Ammon's horn (tissue), 1 donor: ENCODE measurements at regions not wholly inside any gene's neighbourhood (a gene's known extent, or its start where the extent isn't known, plus 50 kb on each side); places are given as distances from the start of the nearest gene placed in this dataset.
A peak's percentile ranks its signal among the peaks of the same experiment; 100 is the strongest.
"Not testable (repeated sequence)": the region's sequence is repeated elsewhere in the genome, so short reads cannot be mapped to it uniquely, and the experiment has no call there.

Source experiments
- DNase-seq: peaks from one replicate; pipeline ENCODE4 v3.0.0-alpha.2; 2016; ENCODE audit warnings: low spot score

DNA sequence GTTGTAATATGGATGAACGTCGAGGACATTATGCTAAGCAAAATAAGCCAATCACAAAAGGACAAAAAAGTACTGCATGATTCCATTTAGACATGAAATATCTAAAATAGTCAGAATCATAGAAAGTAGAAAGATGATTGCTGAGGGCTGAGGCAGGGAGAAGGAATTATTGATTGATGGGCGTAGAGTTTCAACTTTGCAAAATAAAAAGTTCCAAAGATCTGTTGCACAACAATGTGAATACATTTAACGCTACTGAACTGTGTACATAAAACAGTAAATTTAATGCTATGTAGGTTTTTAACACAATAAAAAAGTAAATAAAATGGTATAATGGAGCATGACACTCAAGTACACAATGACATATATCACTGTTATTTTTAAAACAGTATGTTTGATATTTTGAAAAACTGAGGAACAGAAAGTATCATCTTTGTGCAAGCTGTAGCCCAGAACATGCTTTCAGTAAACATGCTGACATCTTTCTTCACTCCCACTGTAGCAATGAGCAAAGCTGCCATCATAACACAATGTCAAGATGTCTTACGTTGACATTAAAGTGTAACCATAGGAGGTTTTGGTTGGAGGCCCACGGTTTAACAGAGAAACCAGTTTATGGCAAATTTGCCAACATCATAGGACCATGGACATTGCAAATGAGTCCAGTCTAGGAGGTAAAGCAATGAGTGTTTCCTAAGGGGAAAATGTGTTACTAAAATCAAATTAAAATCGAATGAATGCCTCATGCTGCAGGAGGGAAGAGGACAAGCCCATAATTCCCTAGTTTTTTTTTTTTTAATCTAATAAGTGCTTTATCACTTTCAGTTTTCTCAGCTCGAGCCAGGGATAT, 125.8 kb upstream of the SGCD start:
- no peak for DNase-seq

DNA sequence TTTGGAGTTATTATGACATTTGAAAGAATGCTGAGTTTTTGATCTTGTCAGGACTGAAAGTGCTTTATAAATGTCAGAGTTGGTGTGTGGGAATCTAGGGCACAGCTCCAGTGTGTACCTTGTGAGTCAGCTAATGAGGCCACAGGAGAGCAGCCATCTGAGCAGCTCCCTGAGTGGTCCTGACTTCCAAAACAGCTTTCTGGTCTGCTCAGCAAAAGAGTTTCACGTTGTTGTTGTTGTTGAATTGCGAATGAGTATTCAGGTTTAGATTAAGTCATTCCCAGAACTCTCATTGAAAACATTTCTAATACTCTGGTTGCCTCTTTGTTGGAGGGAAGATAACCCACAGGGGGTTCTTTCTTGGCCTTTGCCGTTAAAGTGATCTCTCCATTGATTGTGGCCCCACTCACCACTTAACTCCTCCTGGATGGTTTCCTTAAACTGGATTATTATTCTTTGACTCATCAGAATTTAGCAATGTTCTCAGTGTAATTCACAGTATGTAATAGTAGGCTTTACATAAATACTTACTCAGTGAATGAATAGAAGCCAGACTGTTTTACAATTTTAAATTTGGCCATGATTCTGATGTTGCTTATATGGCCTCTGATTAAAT, 125.1 kb upstream of the SGCD start:
- DNase-seq: peak; percentile 7

DNA sequence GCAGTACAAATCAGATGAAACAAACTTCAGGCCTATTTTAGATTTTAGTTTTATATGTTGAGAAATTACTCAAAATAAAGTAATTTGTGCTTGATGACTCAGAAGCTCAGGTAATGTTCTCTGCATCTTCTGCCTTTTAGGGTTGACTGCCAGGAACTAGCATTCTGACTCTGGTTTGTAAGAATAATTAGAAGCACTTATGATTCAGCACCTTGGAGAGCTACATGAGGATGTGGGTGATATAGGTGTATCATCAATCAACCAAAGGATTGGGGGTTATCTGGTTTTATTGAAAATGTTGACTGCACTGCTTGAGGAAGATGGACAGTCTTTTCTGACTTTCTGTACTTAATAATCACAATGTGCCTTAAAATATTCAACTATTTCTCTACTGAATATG, 118.7 kb upstream of the SGCD start:
- no peak for DNase-seq

DNA sequence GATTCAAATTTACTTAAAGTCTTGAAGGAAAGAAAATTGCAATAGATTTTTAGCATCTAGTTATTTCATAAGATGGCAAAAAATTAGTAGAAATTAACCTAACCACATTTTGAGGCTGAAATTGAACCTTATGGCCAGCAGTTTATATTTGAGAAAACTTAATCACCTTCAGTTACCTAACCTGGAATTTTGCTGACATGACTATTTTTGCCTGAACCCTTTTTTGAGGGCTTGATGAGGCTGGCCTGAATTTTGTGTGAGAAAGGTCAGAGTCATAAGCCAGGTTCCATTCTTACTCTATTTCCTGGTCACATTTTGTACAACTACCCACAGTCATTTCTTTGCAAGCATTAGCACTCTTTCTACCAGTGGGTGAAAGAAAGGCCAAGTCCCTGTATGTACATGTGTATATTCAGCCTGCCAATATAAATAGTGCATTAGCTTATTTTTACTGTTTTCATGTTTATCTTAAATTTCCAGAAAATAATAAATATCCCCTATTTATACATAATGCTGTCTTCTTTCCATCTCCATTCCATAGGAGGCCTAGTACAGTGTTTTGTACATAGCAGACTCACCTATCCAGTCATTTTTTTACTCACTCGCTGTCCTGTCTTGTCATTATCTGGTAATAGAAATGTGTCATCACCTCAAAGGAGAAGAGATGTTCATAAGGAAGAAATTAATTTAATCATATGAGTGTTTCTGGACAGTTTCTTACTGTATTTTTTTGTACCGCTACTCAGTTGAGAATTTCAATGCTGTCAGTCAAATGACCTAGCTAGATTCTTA, 108.4 kb upstream of the SGCD start:
- DNase-seq: no peak

DNA sequence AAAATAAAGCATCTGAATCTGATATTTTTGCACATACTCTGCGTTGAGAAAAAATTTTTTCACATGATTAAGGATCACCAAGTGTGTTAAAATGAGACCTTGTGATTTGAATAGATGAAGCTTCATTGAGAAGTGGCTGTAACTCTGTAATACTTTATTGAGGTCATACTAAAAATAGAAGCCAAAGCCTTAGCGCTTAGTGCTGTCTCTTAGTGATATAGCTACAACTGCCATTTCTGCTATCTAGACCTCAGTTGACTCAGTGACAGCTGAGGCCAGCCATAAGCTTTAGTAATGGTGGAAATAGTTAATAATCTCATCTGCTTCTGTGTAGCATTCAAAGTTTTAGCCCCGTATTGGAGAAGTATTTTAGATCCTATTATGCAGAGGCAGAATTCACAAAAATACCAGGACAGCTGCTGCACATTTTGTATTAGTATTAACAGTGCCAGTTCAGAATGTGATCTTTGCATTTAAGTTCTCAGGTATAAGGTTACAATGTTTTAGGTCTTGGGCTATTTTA, 107.4 kb upstream of the SGCD start:
- no peak for DNase-seq

DNA sequence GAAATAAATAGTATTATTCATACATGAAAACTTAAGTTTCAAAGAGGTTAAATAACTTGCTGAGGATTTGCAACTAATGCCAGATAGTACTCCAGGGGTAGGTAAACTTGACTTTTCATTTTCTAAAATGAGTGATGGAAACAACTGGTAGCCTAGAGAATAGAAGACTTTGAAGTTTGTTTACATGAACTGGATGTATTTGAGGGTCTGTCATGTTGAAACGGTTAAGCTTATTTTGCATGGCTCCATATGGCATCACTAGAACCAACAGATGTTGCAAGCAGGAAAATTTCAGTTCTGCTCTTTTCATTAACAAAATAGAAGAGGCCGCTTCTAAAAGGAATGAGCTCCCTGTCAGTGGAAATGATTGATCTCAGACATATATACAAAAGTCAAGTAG, 105.1 kb upstream of the SGCD start:
- no peak for DNase-seq

DNA sequence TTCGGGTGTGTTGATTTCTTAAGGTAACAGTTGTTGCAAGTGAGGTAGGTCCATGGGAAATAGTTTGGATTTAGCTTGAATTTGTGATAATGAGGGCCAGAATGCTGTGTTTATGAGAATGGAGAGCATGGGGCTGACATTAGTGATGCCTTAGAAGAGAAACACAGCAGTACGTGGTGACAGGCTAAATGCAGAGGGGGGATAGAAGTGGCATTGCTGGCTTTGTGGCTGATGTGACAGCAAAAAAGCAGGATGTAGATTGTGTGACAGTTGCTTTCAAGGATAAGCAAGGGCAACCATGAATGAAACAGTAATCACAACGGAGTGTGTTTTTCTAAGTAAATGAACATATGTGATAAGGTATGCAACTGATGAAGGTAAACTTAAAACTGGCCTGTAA, 103.4 kb upstream of the SGCD start:
- no peak for DNase-seq

DNA sequence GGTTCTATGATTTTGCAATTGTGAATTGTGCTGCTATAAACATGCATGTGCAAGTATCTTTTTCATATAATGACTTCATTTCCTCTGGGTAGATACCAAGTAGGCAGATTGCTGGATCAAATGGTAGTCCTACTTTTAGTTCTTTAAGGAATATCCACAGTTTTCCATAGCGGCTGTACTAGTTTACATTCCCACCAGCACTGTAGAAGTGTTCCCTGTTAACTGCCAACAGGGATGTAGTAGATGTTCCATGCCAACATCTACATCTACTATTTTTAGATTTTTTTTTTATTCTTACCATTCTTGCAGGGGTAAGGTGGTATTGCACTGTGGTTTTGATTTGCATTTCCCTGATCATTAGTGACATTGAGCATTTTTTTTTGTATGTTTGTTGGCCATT, 100.5 kb upstream of the SGCD start:
- not testable (repeated sequence) for DNase-seq

DNA sequence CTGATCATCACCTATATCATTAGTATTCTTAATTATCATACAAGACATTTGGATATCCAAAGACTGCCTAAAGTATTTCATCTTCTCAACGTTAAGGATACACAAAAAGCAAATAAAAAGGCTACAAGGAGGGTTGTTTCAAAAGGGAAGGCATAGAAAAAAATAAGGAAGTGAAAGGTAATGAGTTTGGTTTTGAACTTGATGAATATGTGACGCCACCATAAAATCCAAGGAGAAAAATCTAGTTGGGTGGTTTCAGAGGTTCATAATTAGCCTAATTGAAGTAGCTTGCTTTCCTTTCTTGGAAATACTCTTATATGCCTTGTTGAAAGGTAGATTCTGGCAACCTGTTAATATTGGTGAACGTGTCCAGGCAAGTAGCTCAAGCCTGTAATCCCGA, 96.1 kb upstream of the SGCD start:
- DNase-seq: no peak

DNA sequence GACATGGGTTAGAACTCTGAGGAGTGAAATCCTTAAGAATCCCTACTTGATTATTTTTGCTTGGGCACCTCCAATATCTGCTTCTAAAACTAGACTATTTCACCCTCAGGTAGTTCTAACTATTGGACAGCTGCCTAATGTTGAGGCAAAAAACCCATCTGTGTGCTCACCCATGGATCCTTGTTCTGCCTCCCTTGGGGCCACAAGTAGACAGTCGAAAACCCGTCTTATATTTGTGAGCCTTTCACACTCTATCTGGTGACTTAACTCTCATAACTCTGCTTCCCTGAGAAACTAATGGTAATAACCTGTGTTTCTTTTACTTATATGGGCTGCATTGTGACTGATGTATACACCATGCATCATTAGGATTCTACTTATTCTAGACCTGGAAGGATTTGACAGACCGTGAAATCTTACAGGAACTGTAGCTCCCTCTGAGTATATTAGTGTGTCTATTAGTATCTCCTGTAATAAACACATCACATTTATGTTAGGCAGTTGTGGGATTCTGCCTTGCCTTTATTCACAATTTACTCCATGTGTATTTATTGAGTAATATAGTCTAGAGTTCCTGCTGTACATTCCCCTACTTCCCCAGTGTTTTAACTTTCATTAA, 94.6 kb upstream of the SGCD start:
- no peak for DNase-seq

DNA sequence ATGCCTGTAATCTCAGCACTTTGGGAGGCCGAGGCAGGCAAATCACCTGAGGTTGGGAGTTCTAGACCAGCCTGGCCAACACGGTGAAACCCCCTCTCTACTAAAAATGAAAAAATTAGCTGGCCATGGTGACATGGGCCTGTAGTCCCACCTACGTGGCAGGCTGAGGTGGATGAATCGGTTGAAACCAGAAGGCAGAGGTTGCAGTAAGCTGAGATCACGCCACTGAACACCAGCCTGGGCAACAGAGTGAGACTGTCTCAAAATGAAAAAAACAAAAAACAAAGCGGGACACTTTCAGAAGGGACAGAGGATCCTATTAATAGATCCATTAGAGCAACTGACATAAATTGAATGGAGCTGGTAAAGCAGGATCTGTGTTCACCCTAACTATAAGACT, 89.6 kb upstream of the SGCD start:
- no peak for DNase-seq

DNA sequence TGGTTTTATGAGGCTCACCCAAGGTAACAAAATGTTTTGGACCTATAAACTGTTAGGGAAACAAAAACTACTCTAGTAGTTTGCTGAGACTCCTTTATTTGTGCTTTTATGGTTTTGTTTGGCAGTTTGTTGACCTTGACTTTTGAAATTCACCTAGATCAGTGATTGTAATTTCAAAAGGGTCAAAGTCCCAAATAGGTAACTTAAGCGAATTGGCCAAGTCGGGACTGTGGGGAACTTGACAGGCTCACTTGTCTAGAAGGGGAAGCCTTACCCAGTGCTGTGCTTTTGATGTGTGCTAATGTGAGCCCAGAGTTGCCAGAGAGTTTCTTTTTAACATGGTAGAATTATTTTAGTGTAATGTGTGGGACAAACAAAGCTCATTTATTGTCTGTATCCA, 87.2 kb upstream of the SGCD start:
- no peak for DNase-seq

DNA sequence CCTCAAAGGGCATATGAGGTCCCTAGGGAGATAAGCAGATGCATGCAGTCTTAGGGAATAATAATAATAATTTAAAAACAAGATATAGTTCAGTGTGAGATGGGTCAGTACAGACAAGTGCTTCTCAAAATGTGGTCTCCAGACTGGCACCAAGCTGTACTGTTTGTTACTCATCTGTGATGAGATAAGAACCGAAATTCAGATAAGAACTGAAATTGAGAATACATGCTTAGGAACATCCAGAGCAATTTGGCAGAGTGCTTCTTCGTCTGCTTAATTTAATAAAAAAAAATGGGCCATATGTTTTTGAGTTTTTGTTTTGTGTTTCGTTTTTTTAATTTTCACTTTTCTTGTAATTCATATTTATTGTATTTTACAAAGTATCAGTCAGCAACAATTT, 86.5 kb upstream of the SGCD start:
- no peak for DNase-seq

DNA sequence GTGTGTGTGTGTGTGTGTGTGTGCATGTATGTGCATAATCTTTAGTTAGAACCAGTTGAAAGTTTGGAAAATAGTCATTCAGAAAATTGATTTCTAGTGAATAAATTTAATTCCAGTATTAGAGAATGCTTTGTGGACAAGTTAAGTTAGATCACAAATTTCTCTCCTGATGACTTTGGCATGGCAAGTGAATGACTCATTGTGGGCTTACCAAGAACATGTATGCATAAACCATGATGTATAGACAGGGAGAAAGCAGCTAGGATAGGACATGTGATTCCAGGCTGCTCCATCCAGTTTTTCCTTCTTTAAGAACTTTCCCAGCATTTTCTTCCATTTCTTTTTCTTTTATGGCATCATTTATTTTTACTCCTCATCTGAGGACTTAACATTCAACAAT, 85.7 kb upstream of the SGCD start:
- no peak for DNase-seq

DNA sequence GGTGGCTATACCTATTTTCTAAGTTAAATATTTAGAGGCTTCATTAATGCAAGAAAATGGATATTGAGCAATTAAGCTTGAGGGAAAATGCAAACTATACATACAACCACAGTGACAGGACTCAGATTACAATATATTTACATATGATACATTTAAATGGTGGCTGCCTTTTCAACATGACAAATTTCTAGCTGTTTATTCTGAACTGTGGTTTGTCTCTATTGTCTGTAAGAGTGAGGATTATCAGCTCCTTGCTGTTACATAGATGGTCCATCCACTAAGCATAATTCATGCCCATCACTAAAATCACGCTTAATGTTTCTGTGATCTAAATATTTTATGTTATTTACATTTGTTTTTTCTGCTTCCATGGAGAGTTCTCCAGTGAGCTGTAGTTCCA, 81.1 kb upstream of the SGCD start:
- no peak for DNase-seq

DNA sequence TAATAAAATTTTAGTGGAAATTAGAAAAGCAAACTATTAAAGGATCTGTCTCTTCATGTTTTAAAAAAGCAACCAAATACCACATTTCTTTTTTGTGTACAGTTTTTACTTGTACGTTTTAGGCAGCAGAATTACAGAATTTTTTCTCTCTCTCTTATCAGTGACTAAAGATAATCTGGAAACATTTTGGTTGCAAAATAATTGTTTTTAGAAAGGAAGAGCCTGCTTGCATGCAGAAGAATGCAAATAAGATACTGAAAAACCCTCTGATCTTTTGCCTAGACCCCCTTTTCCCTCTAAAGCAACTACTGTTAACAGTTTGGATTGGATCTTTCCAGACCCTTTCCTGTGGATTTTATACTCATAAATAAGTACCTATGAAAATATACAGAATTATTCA, 75.9 kb upstream of the SGCD start:
- no peak for DNase-seq

DNA sequence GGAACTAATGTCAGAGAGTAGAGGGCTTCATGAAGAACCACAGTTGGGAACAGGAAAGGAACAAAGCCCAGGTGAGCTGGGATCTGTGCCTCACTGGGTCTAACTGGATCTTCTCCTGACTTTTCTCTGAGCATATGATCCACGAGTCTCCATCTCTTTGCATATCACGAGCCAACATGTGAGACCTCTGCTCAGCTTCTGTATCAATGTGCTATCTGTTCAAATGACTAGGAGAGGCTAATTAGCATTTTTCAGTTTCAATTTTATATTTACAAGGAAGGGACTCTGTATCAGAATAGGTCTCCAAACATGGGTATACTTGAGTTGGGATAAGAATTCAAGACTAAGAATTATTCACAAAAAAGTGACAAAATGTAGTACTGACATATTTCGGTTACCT, 73.8 kb upstream of the SGCD start:
- DNase-seq: no peak

DNA sequence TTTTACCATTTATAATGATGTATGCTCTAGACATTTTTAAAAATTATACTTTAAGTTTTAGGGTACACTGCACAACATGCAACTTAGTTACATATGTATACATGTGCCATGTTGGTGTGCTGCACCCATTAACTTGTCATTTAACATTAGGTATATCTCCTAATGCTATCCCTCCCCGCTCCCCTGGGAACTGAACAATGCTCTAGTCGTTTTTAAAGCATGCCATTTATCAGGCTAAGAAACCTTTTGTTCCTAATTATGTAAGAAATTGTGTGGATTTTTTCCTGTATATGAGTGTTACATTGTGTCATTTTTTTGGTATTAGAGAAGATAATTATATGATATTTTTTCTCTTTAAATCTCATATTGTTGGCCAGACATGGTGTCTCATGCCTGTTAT, 72.8 kb upstream of the SGCD start:
- DNase-seq: no peak

DNA sequence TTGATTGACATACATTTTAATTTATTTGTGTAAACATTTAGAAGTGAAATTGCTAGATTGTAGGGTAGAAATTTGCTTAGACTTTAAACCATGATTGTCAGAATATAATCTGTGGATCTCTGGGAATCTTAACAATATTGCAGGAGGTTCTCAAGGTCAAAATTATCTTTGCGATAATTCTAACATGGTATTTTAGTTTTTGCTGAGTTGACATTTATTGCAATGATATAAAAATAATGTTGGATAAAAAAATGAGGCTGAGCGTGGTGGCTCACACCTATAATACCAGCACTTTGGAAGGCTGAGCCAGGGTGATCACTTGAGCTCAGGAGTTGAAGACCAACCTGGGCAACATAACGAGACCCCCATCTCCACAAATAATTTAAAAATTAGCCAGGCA, 70.3 kb upstream of the SGCD start:
- DNase-seq: no peak

DNA sequence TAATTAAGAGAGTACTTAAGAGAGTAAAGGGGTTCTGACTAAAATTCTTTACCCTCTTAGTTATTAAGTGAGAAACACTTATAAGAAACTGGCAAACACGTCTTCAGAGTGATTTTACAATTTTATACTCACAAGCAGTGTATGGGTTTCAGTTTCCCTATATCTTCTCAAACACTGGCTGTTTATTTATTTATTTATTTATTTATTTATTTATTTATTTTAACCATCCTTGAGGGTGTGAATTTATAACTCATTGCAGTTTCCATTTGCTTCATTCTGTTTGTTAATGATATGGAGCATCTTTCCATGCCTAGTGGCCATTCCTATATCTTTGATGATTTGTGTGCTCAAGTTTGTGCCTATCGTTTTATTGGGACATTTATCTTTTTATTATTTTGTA, 68.0 kb upstream of the SGCD start:
- no peak for DNase-seq

DNA sequence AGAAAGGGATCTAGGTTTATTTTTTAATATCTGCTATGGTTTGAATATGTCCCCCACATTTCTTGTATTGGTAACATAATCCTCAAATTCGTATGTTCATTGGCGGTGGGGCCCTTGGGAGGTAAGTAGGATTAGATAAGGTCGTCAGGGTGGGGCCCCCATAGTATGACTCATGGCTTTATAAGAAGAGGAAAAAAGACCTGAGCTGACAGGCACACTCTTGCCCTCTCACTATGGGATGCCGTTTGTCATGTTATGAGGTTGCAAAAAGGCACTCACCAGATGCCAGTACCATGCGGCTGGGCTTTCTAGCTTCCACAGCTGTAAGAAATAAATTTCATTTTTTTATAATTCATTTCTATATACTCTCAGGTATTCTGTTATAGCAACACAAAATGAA, 67.3 kb upstream of the SGCD start:
- DNase-seq: no peak

DNA sequence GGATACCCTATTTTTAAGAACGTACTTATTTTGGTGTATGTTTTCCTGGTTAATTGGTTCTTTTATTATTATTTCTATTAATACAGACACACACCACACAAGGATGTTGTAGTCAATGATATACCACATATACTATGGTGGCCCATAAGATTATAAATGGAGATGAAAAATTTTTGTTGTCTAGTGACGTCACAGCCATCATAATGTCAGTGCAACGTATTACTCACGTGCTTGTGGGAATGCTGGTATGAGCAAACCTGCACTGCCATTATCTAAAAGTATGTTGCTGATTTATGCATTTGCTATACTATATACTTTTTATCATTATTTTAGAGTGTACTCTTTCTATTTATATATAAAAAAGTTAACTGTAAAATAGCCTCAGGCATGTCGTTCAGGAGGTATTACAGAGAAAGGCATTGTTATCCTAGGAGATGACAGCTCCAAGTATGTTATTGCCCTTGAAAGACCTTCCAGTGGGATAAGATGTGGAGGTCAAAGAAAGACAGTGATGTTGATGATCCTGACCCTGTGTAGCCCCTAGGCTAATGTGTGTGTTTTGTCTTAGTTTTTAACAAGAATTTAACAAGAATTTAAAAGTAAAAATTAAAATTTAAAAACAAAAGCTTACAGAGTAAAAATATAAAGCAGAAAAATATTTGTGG, 65.6 kb upstream of the SGCD start:
- DNase-seq: no peak
